ENCODE measurements at regions not wholly inside any gene's neighbourhood (a gene's known extent, or its start where the extent isn't known, plus 50 kb on each side); places are given as distances from the start of the nearest gene placed in this dataset.

DNA sequence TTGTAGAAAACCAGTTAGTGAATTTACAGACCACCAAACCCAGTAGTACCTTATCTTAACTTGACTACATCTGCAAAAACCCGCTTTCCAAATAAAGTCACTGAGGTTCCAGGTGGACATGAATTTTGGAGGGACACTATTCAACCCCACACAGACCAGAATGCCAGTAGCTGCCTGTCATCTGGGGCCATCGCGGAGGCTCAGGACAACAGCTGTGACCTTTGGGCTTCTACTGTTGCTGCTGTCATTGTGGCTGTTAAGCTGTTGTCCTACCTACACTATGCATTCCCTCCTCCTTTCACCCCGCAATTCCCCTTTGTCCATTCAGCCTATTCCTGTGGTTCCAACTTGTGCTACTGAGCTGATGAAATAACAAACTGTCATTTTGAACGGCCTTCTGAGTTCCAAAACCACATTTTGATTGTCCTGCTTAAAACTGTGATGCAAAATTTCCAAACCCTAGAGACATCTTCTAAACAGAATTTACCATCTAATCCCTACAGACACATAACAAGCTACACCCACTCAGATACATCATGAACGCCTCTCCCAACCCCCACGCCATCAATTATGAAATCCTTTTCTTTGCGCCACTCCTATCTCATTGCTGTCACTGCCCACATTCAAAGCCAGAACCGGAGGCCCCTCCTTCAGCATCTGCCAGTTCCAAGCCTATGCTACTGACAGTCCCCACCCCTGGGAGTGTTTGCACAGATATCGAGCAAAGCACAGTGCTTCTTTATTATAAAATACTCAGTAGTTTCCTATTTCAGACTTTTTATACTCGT, 125.0 kb downstream of the C6orf118 start:
- Mint-ChIP-seq H3K4me3 (ENCODE audit: unreplicated experiment) (no peak overlapping the region), H3K4me1 (ENCODE audit: low read depth, unreplicated experiment) (no peaks in the 10 kb centered on the region), H3K36me3 (ENCODE audit: insufficient read depth, unreplicated experiment) (no peaks in the 10 kb centered on the region), H3K27ac (ENCODE audit: unreplicated experiment) (no peak overlapping the region), H3K27me3 (ENCODE audit: insufficient read depth, unreplicated experiment) (no peaks in the 10 kb centered on the region), H3K9me3 (ENCODE audit: unreplicated experiment) (peaks cover 9% of the 10 kb centered on the region)
- no peak overlapping the region for H3K4me3 ChIP-seq (ENCODE audit: low read depth, low read length)
- H3K9me3 ChIP-seq, result no peaks in the 10 kb centered on the region
- H3K4me1 ChIP-seq, result no peaks in the 10 kb centered on the region
- CTCF ChIA-PET, result no interaction called here
- intact Hi-C loops (cut with micrococcal nuclease; ENCODE audit: unreplicated experiment), result no loop called here
- no peaks in the 10 kb centered on the region for H3K27me3 ChIP-seq (replicated peaks; ENCODE audit: control insufficient read depth, insufficient read depth, low read length)
- H3K36me3 ChIP-seq (ENCODE audit: control insufficient read depth, insufficient read depth, low read length), result no peaks in the 10 kb centered on the region
- TF ChIP-seq, protein P1, sequence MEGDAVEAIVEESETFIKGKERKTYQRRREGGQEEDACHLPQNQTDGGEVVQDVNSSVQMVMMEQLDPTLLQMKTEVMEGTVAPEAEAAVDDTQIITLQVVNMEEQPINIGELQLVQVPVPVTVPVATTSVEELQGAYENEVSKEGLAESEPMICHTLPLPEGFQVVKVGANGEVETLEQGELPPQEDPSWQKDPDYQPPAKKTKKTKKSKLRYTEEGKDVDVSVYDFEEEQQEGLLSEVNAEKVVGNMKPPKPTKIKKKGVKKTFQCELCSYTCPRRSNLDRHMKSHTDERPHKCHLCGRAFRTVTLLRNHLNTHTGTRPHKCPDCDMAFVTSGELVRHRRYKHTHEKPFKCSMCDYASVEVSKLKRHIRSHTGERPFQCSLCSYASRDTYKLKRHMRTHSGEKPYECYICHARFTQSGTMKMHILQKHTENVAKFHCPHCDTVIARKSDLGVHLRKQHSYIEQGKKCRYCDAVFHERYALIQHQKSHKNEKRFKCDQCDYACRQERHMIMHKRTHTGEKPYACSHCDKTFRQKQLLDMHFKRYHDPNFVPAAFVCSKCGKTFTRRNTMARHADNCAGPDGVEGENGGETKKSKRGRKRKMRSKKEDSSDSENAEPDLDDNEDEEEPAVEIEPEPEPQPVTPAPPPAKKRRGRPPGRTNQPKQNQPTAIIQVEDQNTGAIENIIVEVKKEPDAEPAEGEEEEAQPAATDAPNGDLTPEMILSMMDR (IDR thresholded peaks at IDR 0.05; ENCODE audit: insufficient read depth in 1 of 2, low read depth in 1 of 2, low read length in 1 of 2, severe bottlenecking in 1 of 2, unreplicated experiment in 1 of 2), result no peak
- POLR2A ChIA-PET, result no interaction called here
- no TSS peak for BruUV-seq (replicated peaks)
- no peak for DNase-seq

DNA sequence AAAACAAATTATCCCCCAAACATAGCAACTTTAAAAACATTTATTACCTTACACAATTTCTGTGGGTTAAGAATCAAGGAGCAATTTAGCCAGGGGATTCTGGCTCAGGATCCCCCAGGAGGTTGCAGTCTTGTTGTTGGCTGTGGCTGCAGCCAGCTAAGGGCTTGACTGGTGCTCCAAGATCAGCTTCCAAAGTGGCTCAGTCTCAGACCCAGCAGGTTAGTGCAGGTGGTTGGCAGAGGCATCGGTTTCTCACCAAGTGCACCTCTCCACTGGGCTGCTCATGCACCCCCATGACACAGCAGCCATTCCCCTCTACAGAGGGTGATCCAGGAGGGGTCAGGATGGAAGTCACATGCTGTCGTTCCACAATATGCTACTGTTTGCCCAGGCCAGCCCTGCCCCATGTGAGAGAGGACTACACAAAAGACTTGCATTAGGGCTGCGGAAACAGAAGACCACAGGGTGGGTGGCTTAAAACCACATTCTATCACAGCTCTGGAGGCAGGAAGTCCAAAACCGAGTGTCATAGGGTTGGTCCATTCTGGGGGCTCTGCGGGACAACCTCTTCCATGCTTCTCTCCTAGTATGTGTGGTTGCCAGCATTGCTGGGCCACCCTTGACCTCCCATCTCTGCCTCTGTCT, 125.8 kb downstream of the C6orf118 start:
- TF ChIP-seq, protein P1 (IDR thresholded peaks at IDR 0.05; ENCODE audit: insufficient read depth in 1 of 2, low read depth in 1 of 2, low read length in 1 of 2, severe bottlenecking in 1 of 2, unreplicated experiment in 1 of 2), result no peak
- BruUV-seq (replicated peaks), result no TSS peak
- POLR2A ChIA-PET, result no interaction called here
- no peaks in the 10 kb centered on the region for H3K36me3 ChIP-seq (ENCODE audit: control insufficient read depth, insufficient read depth, low read length)
- H3K4me3 ChIP-seq (ENCODE audit: low read depth, low read length), result no peak overlapping the region
- H3K4me3 Mint-ChIP-seq (ENCODE audit: unreplicated experiment), result no peak overlapping the region
- H3K4me1 ChIP-seq, result no peaks in the 10 kb centered on the region
- DNase-seq, result no peak
- CTCF ChIA-PET, result no interaction called here
- H3K9me3 ChIP-seq, result no peaks in the 10 kb centered on the region
- peaks cover 9% of the 10 kb centered on the region for H3K9me3 Mint-ChIP-seq (ENCODE audit: unreplicated experiment)
- intact Hi-C loops (cut with micrococcal nuclease; ENCODE audit: unreplicated experiment), result no loop called here
- no peaks in the 10 kb centered on the region for H3K27me3 Mint-ChIP-seq (ENCODE audit: insufficient read depth, unreplicated experiment)
- H3K4me1 Mint-ChIP-seq (ENCODE audit: low read depth, unreplicated experiment), result no peaks in the 10 kb centered on the region
- no peaks in the 10 kb centered on the region for H3K27me3 ChIP-seq (replicated peaks; ENCODE audit: control insufficient read depth, insufficient read depth, low read length)
- H3K36me3 Mint-ChIP-seq (ENCODE audit: insufficient read depth, unreplicated experiment), result no peaks in the 10 kb centered on the region
- no peak overlapping the region for H3K27ac Mint-ChIP-seq (ENCODE audit: unreplicated experiment)

GRCh38 chr6:165183071-165183470, 126.3 kb downstream of the C6orf118 start:
- Mint-ChIP-seq H3K27ac (ENCODE audit: unreplicated experiment) (no peak overlapping the region), H3K9me3 (ENCODE audit: unreplicated experiment) (peaks cover 14% of the 10 kb centered on the region), H3K4me1 (ENCODE audit: low read depth, unreplicated experiment) (no peaks in the 10 kb centered on the region), H3K4me3 (ENCODE audit: unreplicated experiment) (no peak overlapping the region), H3K36me3 (ENCODE audit: insufficient read depth, unreplicated experiment) (peaks cover 2% of the 10 kb centered on the region), H3K27me3 (ENCODE audit: insufficient read depth, unreplicated experiment) (no peaks in the 10 kb centered on the region)
- H3K36me3 ChIP-seq (ENCODE audit: control insufficient read depth, insufficient read depth, low read length), result no peaks in the 10 kb centered on the region
- no peaks in the 10 kb centered on the region for H3K9me3 ChIP-seq
- no peaks in the 10 kb centered on the region for H3K4me1 ChIP-seq
- H3K27me3 ChIP-seq (replicated peaks; ENCODE audit: control insufficient read depth, insufficient read depth, low read length), result no peaks in the 10 kb centered on the region
- TF ChIP-seq, protein P1 (IDR thresholded peaks at IDR 0.05; ENCODE audit: insufficient read depth in 1 of 2, low read depth in 1 of 2, low read length in 1 of 2, severe bottlenecking in 1 of 2, unreplicated experiment in 1 of 2), result no peak
- CTCF ChIA-PET, result no interaction called here
- BruUV-seq (replicated peaks), result no TSS peak
- no peak for DNase-seq
- POLR2A ChIA-PET, result no interaction called here
- no peak overlapping the region for H3K4me3 ChIP-seq (ENCODE audit: low read depth, low read length)
- intact Hi-C loops (cut with micrococcal nuclease; ENCODE audit: unreplicated experiment), result no loop called here

Measured in Caco-2 (cell line).